HFF-Myc (cell line): ENCODE measurements at regions not wholly inside any gene's neighbourhood (a gene's known extent, or its start where the extent isn't known, plus 50 kb on each side); places are given as distances from the start of the nearest gene placed in this dataset.

ENCODE experiments used
- DNase-seq: peaks from one replicate; pipeline ENCODE4 v3.0.0-alpha.2; 2011; ENCODE audit warnings: low read depth; ENCODE audit errors: extremely low read depth
- H3K4me3 ChIP-seq: replicated peaks from 2 replicates; pipeline ENCODE4 v1.5.1; 2011; ENCODE audit warnings: low read depth, mild to moderate bottlenecking, control low read depth, low read length
- TF ChIP-seq, protein P1 (sequence below): IDR thresholded peaks from 2 replicates; pipeline ENCODE4 v1.5.1; 2012; ENCODE audit warnings: mild to moderate bottlenecking, low read depth, low read length, control low read depth; ENCODE audit errors: missing control alignments

DNA sequence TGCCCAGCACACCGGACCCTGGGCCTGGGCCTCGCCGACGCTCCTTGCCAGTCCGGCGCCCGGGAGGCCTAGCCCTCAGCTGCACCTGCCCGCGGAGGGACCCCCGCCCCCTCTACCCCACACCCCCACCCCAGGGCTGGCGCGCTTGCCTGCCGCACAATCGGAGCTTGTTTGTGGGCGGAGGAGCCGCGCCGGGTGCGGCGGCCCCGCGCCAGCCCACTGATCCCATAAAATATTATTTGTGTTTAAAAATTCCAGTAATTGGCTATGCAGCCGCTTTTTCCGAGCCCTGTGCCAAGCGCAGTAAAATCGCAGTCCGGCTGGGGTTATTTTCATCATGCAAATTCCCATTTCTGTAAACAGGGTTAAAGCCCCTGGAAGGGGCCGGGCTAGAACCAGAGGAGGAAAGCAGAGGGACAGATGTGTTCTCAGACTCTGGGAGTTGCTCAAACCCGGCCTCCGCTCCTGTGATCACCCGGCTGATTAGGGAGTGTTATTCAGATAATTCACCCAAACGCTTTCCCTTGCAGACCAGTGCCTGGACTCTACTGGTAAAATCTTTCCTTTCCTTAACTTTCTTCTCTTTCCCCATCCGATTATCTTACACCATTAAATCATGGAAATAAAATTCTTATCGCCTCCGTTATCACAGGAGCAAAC lies 93.1 kb downstream of the NCR2 start:
- TF ChIP-seq, protein P1, sequence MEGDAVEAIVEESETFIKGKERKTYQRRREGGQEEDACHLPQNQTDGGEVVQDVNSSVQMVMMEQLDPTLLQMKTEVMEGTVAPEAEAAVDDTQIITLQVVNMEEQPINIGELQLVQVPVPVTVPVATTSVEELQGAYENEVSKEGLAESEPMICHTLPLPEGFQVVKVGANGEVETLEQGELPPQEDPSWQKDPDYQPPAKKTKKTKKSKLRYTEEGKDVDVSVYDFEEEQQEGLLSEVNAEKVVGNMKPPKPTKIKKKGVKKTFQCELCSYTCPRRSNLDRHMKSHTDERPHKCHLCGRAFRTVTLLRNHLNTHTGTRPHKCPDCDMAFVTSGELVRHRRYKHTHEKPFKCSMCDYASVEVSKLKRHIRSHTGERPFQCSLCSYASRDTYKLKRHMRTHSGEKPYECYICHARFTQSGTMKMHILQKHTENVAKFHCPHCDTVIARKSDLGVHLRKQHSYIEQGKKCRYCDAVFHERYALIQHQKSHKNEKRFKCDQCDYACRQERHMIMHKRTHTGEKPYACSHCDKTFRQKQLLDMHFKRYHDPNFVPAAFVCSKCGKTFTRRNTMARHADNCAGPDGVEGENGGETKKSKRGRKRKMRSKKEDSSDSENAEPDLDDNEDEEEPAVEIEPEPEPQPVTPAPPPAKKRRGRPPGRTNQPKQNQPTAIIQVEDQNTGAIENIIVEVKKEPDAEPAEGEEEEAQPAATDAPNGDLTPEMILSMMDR, result no peak
- DNase-seq, result no peak
- no peak overlapping the region for H3K4me3 ChIP-seq

DNA sequence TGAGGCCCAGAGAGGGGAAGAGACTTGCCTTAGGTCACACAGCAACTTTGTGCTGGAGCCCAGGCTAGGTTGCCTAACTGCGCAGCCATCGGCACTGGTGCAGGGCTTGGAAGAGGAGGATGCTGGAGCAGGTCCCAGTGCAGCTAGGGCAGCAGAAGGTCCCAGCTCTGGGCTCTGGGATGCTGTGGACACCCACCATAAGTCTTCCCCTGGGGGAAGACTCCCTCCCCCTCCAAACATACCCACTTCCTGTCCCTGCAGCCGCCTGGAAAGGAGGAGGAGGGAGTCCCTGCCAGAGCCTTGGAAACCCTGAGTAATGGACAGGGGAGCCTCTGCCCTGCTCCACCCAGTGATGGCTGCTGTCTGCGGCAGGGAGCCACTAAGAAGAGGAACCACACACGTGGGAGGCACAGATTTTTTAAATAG lies 93.6 kb downstream of the NCR2 start:
- TF ChIP-seq, protein P1, result no peak
- H3K4me3 ChIP-seq, result no peak overlapping the region
- no peak for DNase-seq

DNA sequence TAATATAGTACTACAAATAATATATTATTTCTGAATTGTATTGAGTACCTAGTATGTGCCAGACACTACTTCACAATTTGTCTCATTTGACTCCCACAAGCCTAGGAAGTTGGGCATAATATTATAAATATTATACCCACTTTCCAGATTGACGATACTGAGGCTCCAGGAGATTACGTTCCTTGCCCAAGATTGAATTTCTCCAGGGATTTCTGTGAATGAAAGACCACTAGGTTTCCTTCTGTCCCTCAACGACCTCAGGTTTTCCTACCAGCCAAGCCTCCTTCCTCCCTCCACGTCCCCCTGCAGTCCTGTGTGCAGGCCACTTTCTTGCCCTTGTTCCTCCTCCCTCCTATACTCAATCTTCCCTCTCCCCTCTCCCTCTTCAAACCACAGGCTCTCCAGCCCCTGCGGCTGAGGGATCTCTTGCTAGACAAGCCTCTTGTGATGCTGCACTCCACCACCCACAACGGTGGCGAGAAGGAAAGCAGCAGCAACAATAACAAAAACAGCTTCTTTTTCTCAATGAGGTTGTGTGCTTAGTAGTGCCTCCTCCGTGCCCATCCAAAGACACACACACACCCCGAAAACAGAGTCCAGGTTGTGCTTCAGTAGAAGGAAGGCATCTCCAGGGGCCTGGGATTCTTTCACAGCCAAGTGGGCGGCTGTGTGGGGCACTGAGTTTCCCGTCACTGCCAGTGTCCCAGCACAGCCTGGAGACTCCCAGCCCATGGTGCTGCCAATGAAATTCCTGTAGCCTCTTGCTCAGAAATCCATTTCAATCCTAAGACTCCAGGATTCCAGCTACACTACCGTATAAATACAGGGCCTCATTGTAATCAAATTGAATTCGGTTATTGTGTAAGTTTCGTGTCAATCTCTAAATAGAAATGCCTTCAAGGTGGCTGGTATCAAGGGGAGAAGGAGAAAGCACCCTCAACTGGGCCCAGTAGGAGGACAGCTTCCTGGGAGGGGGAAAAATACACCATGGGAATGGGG lies 94.4 kb downstream of the NCR2 start:
- H3K4me3 ChIP-seq, result no peak overlapping the region
- DNase-seq, result no peak
- TF ChIP-seq, protein P1, result no peak

DNA sequence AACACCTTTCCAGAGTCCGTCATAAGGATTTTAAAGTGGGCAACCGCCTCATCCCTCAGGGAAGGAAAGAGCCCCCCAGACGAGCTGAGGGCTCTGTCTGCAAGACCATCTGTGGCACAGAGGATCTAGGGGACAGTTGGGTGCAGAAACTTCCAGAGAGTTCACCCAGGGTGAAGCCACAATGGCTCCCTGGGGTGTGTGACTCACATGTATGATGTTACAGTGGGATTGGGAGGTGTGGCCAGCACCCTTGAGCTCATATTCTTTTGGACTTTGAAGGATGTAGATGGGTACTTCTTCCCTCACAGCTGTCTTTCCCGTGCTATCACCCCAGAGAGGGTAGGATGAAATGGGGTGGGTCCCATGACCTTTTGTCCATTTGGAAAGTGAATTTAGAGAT lies 95.5 kb downstream of the NCR2 start:
- TF ChIP-seq, protein P1, result no peak
- DNase-seq, result no peak
- no peak overlapping the region for H3K4me3 ChIP-seq

DNA sequence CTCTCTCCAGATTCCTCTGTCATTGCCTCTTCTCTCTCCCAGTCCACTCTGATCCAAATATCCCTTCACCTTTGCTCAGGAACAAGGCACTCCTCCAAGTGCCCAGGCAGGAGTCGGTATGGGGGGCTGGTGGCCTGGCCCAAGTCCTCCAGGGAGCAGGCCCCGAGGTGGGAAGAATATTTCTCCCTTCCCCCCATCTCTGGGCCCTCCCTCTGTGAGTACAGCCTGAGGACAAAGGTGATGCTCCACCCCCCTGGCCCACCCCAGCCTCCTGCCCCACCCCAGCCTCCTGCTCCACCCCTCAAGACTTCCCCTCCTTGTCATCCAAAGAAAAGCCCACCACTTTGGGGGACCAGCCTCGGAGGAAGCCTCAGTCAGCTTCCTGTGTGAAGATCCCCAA lies 96.9 kb downstream of the NCR2 start:
- TF ChIP-seq, protein P1, result no peak
- no peak for DNase-seq

DNA sequence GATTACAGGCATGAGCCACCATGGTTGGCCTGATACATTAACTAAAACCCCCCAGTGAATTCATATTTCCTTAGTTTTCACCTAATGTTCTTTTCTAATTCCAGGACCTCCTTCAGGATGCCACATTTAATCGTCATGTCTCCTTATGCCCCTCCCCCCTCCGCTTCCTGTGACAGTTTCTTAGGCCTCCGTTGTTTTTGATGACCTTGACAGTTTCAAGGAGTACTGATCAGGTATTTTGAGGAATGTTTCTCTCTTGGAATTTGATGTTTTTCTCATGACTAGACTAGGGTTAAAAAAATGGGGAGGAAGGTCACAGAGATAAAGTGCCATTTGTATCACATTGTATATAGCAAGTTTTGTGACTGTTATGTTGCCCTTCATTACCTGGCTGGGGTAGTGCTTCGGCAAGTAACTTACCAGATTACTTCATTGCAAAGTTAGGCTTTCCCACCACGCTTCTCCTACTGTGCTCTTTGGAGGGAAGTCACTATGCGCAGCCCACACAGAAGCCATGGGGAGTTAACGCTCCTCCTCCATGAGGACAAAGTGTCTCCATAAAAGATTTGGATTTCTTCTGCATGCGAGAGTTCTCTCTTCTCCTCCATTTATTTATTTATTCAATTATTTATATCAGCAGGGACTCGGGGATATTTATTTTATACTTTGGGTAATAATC lies 99.5 kb downstream of the NCR2 start:
- TF ChIP-seq, protein P1, result no peak
- H3K4me3 ChIP-seq, result no peak overlapping the region
- no peak for DNase-seq

More for the DNA sequence above, 96.9 kb downstream of the NCR2 start:
- H3K4me3 ChIP-seq, result no peak overlapping the region
